OCI-LY1 (cell line): ENCODE measurements at regions not wholly inside any gene's neighbourhood (a gene's known extent, or its start where the extent isn't known, plus 50 kb on each side); places are given as distances from the start of the nearest gene placed in this dataset.

ENCODE experiments used
- H2AFZ ChIP-seq: fragments of 200-600 bp; sonication (generic), shearing (Covaris generic); 2 replicates; pipeline ENCODE4 v1.6.0; 2014; ENCODE audit warnings: antibody characterized with exemption, mild to moderate bottlenecking, low read length
- H3F3A ChIP-seq: fragments of 200-600 bp; sonication (generic), shearing (Covaris generic); 2 replicates; pipeline ENCODE4 v1.6.0; 2014; ENCODE audit warnings: mild to moderate bottlenecking, antibody characterized with exemption, low read length, moderate library complexity; ENCODE audit not compliant: insufficient read depth
- H3K27ac ChIP-seq: fragments of 200-600 bp; sonication (generic); 2 replicates; pipeline ENCODE4 v1.5.1; 2014; ENCODE audit warnings: low read length, mixed run types, mild to moderate bottlenecking, low read depth; ENCODE audit not compliant: poor library complexity, severe bottlenecking
- H3K27me3 ChIP-seq: fragments of 200-600 bp; sonication (generic); 2 replicates; pipeline ENCODE4 v1.6.0; 2014; ENCODE audit warnings: antibody characterized with exemption, mild to moderate bottlenecking, low read length, moderate library complexity; ENCODE audit not compliant: insufficient read depth
- H3K36me3 ChIP-seq: fragments of 200-600 bp; sonication (generic); 2 replicates; pipeline ENCODE4 v1.6.1; 2014; ENCODE audit warnings: mild to moderate bottlenecking, antibody characterized with exemption, low read length, moderate library complexity, mixed read lengths; ENCODE audit not compliant: insufficient read depth
- H3K4me1 ChIP-seq: fragments of 200-600 bp; sonication (generic); 2 replicates; pipeline ENCODE4 v1.5.1; 2014; ENCODE audit warnings: mild to moderate bottlenecking, low read length, moderate library complexity; ENCODE audit not compliant: insufficient read depth, severe bottlenecking
- H3K4me2 ChIP-seq: fragments of 200-600 bp; sonication (generic), shearing (Covaris generic); 2 replicates; pipeline ENCODE4 v1.6.1; 2014; ENCODE audit warnings: low read length
- H3K4me3 ChIP-seq: fragments of 200-600 bp; sonication (generic); 2 replicates; pipeline ENCODE4 v1.5.1; 2014; ENCODE audit warnings: low read length, low read depth, mild to moderate bottlenecking, mixed read lengths; ENCODE audit not compliant: poor library complexity, severe bottlenecking
- H3K79me2 ChIP-seq: fragments of 200-600 bp; shearing (Covaris generic); 2 replicates; pipeline ENCODE4 v1.6.1; 2016; ENCODE audit warnings: mixed run types, low read length, mixed read lengths; ENCODE audit not compliant: insufficient read depth
- H3K9ac ChIP-seq: fragments of 200-600 bp; sonication (generic), shearing (Covaris generic); 2 replicates; pipeline ENCODE4 v1.6.1; 2014; ENCODE audit warnings: mild to moderate bottlenecking, low read length, mixed read lengths
- H3K9me2 ChIP-seq: fragments of 200-600 bp; sonication (generic), shearing (Covaris generic); 2 replicates; pipeline ENCODE4 v1.6.1; 2014; ENCODE audit warnings: low read depth, mild to moderate bottlenecking, low read length, mixed read lengths
- H3K9me3 ChIP-seq: fragments of 200-600 bp; shearing (Covaris generic); 2 replicates; pipeline ENCODE4 v1.6.1; 2014; ENCODE audit warnings: low read length, mixed read lengths
- H4K20me1 ChIP-seq: fragments of 200-600 bp; sonication (generic), shearing (Covaris generic); 2 replicates; pipeline ENCODE4 v1.6.0; 2016; ENCODE audit warnings: mild to moderate bottlenecking, low read length; ENCODE audit not compliant: insufficient read depth
- CTCF ChIP-seq: fragments of 200-600 bp; sonication (generic), shearing (Covaris generic); IDR thresholded peaks from 2 replicates; pipeline ENCODE4 v1.5.1; 2017; ENCODE audit warnings: mild to moderate bottlenecking, antibody characterized with exemption, low read length, moderate library complexity, mixed read lengths
- EZH2 ChIP-seq: fragments of 200-600 bp; sonication (generic), shearing (Covaris generic); IDR thresholded peaks from 2 replicates; pipeline ENCODE4 v1.8.0; 2017; ENCODE audit warnings: borderline replicate concordance, mixed run types, mild to moderate bottlenecking, antibody characterized with exemption, low read length, moderate library complexity, mixed read lengths

- H4K20me1 ChIP-seq, result no peaks in the 10 kb centered on the region
- no peak overlapping the region for H2AFZ ChIP-seq
- TF ChIP-seq EZH2 (no peak), CTCF (no peak)
- no peaks in the 10 kb centered on the region for H3K27me3 ChIP-seq
- H3K27ac ChIP-seq, result no peak overlapping the region
- H3K4me1 ChIP-seq, result no peaks in the 10 kb centered on the region
- H3K9me3 ChIP-seq, result no peaks in the 10 kb centered on the region
- H3K4me2 ChIP-seq, result no peak overlapping the region
- H3K9me2 ChIP-seq, result no peaks in the 10 kb centered on the region
- no peaks in the 10 kb centered on the region for H3F3A ChIP-seq
- H3K36me3 ChIP-seq, result no peaks in the 10 kb centered on the region
- H3K4me3 ChIP-seq, result no peak overlapping the region
- H3K9ac ChIP-seq, result no peak overlapping the region
- H3K79me2 ChIP-seq, result no peaks in the 10 kb centered on the region
Measured at GRCh38 chr5:15267966-15268365, 232.0 kb upstream of the FBXL7 start.

- no peaks in the 10 kb centered on the region for H3K79me2 ChIP-seq
- H3K27me3 ChIP-seq, result no peaks in the 10 kb centered on the region
- H3K36me3 ChIP-seq, result no peaks in the 10 kb centered on the region
- H3K9me3 ChIP-seq, result no peaks in the 10 kb centered on the region
- H3K4me2 ChIP-seq, result no peak overlapping the region
- no peaks in the 10 kb centered on the region for H3K9me2 ChIP-seq
- TF ChIP-seq CTCF, result no peak
- no peak for TF ChIP-seq EZH2
- no peaks in the 10 kb centered on the region for H3K4me1 ChIP-seq
- no peak overlapping the region for H2AFZ ChIP-seq
- H4K20me1 ChIP-seq, result no peaks in the 10 kb centered on the region
- no peak overlapping the region for H3K4me3 ChIP-seq
- no peak overlapping the region for H3K9ac ChIP-seq
- no peak overlapping the region for H3K27ac ChIP-seq
- no peaks in the 10 kb centered on the region for H3F3A ChIP-seq
Measured at GRCh38 chr5:15266841-15267240, 233.1 kb upstream of the FBXL7 start.

- no peak overlapping the region for H3K27ac ChIP-seq
- H3K4me2 ChIP-seq, result no peak overlapping the region
- no peak overlapping the region for H3K9ac ChIP-seq
- H3F3A ChIP-seq, result no peaks in the 10 kb centered on the region
- TF ChIP-seq CTCF (no peak), EZH2 (no peak)
- no peaks in the 10 kb centered on the region for H3K36me3 ChIP-seq
- no peak overlapping the region for H2AFZ ChIP-seq
- H4K20me1 ChIP-seq, result no peaks in the 10 kb centered on the region
- no peaks in the 10 kb centered on the region for H3K9me2 ChIP-seq
- H3K9me3 ChIP-seq, result no peaks in the 10 kb centered on the region
- H3K4me1 ChIP-seq, result no peaks in the 10 kb centered on the region
- no peak overlapping the region for H3K4me3 ChIP-seq
- no peaks in the 10 kb centered on the region for H3K27me3 ChIP-seq
- H3K79me2 ChIP-seq, result no peaks in the 10 kb centered on the region
Measured at GRCh38 chr5:15266229-15266628, 233.8 kb upstream of the FBXL7 start.
